GM19468 (cell line): ENCODE measurements at regions not wholly inside any gene's neighbourhood (a gene's known extent, or its start where the extent isn't known, plus 50 kb on each side); places are given as distances from the start of the nearest gene placed in this dataset.
"Not testable (repeated sequence)": the region's sequence is repeated elsewhere in the genome, so short reads cannot be mapped to it uniquely, and the experiment has no call there.

Experiments
- ATAC-seq: cut with Tn5 transposase; IDR thresholded peaks from one replicate; pipeline ENCODE4 v1.9.1; 2021; ENCODE audit warnings: mild to moderate bottlenecking, moderate library complexity, moderate number of reproducible peaks; ENCODE audit not compliant: unreplicated experiment; ENCODE audit errors: extremely low read depth

- no peak for ATAC-seq
These were observed 131.0 kb upstream of the KLF3 start for GRCh38 chr4:38532908-38533499.

- no peak for ATAC-seq
These were observed 129.5 kb upstream of the KLF3 start for GRCh38 chr4:38534344-38535045.

- not testable (repeated sequence) for ATAC-seq
These were observed 128.9 kb upstream of the KLF3 start for GRCh38 chr4:38535071-38535470.

- ATAC-seq: no peak
These were observed 128.3 kb upstream of the KLF3 start for GRCh38 chr4:38535717-38536116.

- no peak for ATAC-seq
These were observed 127.3 kb upstream of the KLF3 start for GRCh38 chr4:38536716-38537115.

- ATAC-seq: no peak
These were observed 126.3 kb upstream of the KLF3 start for GRCh38 chr4:38537666-38538065.

- ATAC-seq: no peak
These were observed 125.5 kb upstream of the KLF3 start for GRCh38 chr4:38538517-38538916.

- ATAC-seq: no peak
These were observed 124.5 kb upstream of the KLF3 start for GRCh38 chr4:38539501-38539900.

- no peak for ATAC-seq
These were observed 116.9 kb upstream of the KLF3 start for GRCh38 chr4:38547052-38547451.

- no peak for ATAC-seq
These were observed 115.7 kb upstream of the KLF3 start for GRCh38 chr4:38548256-38548655.

GRCh38 chr4:38559374-38559773, 104.6 kb upstream of the KLF3 start:
- ATAC-seq: no peak

GRCh38 chr4:38560340-38560739, 103.7 kb upstream of the KLF3 start:
- no peak for ATAC-seq

- ATAC-seq: peak; percentile 93
These were observed 103.0 kb upstream of the KLF3 start for GRCh38 chr4:38560768-38561558.

- no peak for ATAC-seq
These were observed 101.2 kb upstream of the KLF3 start for GRCh38 chr4:38562751-38563198.

- ATAC-seq: no peak
These were observed 100.1 kb upstream of the KLF3 start for GRCh38 chr4:38563707-38564495.

GRCh38 chr4:38565271-38566199, 98.5 kb upstream of the KLF3 start:
- no peak for ATAC-seq

GRCh38 chr4:38566806-38567398, 97.1 kb upstream of the KLF3 start:
- ATAC-seq: no peak

GRCh38 chr4:38567457-38567856, 96.5 kb upstream of the KLF3 start:
- ATAC-seq: no peak

- ATAC-seq: no peak
These were observed 95.2 kb upstream of the KLF3 start for GRCh38 chr4:38568768-38569167.
